Sigmoid colon (tissue), 6 donors: ENCODE measurements at regions not wholly inside any gene's neighbourhood (a gene's known extent, or its start where the extent isn't known, plus 50 kb on each side); places are given as distances from the start of the nearest gene placed in this dataset.
"Not testable (repeated sequence)": the region's sequence is repeated elsewhere in the genome, so short reads cannot be mapped to it uniquely, and the experiment has no call there.

ENCODE experiments used
- DNase-seq: peaks from one replicate; pipeline ENCODE4 v3.0.0-alpha.2; 2019
- H3K27ac ChIP-seq, 4 donors: fragments of 200-600 bp; sonication (generic); one replicate each; pipeline ENCODE4 v1.5.1; 2016 to 2019; ENCODE audit warnings: mild to moderate bottlenecking in 1 of 4
- H3K27me3 ChIP-seq, 3 donors: fragments of 200-600 bp; sonication (generic); one replicate each; pipeline ENCODE4 v1.5.1; 2019; ENCODE audit warnings: mild to moderate bottlenecking in 1 of 3
- H3K36me3 ChIP-seq, 4 donors: fragments of 200-600 bp; sonication (generic); one replicate each; pipeline ENCODE4 v1.5.1; 2016 to 2019
- H3K4me1 ChIP-seq, 4 donors: fragments of 200-600 bp; sonication (generic); one replicate each; pipeline ENCODE4 v1.5.1; 2017 to 2019
- H3K4me3 ChIP-seq, 4 donors: fragments of 200-600 bp; sonication (generic); one replicate each; pipeline ENCODE4 v1.5.1; 2017 to 2019; ENCODE audit warnings: mild to moderate bottlenecking in 2 of 4, moderate library complexity in 1 of 4
- H3K9me3 ChIP-seq, 4 donors: fragments of 200-600 bp in 3 of 4; sonication (generic) in 3 of 4; one replicate each; pipeline versions ENCODE4 v1.5.1 to v1.6.1; 2013 to 2019
- CTCF ChIP-seq, 4 experiments: fragments of 450-650 bp in 3 of 4; fragments of 200-600 bp in 1 of 4; IDR thresholded peaks; one replicate each; pipeline ENCODE4 v1.5.1; 2016 to 2019; ENCODE audit warnings: antibody characterized with exemption in 4 of 4, mild to moderate bottlenecking in 3 of 4, moderate library complexity in 2 of 4
- EP300 ChIP-seq, 4 donors: sonication (generic); formaldehyde crosslinking; IDR thresholded peaks; one replicate each; pipeline ENCODE4 v1.6.1; 2017; ENCODE audit warnings: antibody characterized with exemption in 4 of 4
- POLR2A ChIP-seq, 2 donors: fragments of 450-650 bp; IDR thresholded peaks; one replicate each; pipeline ENCODE4 v1.6.1; 2016; ENCODE audit warnings: antibody characterized with exemption in 2 of 2, mild to moderate bottlenecking in 2 of 2, moderate library complexity in 2 of 2
- POLR2AphosphoS5 ChIP-seq, 4 donors: sonication (generic); formaldehyde crosslinking; IDR thresholded peaks; one replicate each; pipeline ENCODE4 v1.6.1; 2017; ENCODE audit warnings: antibody characterized with exemption in 4 of 4
- WGBS, 2 donors: extraction: QIAGEN DNeasy Blood & Tissue Kit; methylation state at CpG; one replicate each; pipeline ENCODE4 v1.1.7; 2013; 5-methylcytosine and 5-hydroxymethylcytosine counted together
- intact Hi-C: fragments of 100-400 bp; cut with DNase I; formaldehyde crosslinking; loops from one replicate; pipeline ENCODE4 v1.15.1; 2023
- donor health status: healthy with polysubstance abuse.
- donor health status: healthy.

DNA sequence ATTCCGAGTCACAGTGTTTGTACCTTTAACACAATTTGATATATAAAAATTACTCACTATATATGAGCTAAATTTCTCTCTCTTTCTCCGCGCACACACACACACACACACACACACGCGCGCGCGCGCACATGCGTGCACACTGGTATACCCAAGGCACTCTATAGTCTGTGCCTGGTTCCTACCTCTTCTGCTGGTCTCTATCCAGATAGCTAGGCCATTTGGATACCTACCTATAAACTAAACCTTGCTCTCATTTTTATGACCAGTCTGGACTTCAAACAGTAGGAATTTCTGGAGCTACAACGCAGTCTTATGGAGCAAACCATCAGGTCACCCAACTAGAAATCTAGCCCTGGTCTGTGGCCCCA is 97.1 kb upstream of the MAGI3 start:
- intact Hi-C loops, result no loop called here
- Histone ChIP-seq H3K27me3 (no peaks in the 10 kb centered on the region), H3K4me1 (no peaks in the 10 kb centered on the region), H3K4me3 (no peak overlapping the region), H3K27ac (no peak overlapping the region), H3K9me3 (no peaks in the 10 kb centered on the region), H3K36me3 (no peaks in the 10 kb centered on the region)
- WGBS, 2 donors, result 82 to 97% methylated on average over 11 of the region's 11 CpGs
- no peak for TF ChIP-seq EP300 (IDR thresholded peaks at IDR 0.05)
- no peak for TF ChIP-seq CTCF (IDR thresholded peaks at IDR 0.05)
- TF ChIP-seq POLR2A (IDR thresholded peaks at IDR 0.05), result no peak
- no peak for TF ChIP-seq POLR2AphosphoS5 (IDR thresholded peaks at IDR 0.05)
- no peak for DNase-seq

DNA sequence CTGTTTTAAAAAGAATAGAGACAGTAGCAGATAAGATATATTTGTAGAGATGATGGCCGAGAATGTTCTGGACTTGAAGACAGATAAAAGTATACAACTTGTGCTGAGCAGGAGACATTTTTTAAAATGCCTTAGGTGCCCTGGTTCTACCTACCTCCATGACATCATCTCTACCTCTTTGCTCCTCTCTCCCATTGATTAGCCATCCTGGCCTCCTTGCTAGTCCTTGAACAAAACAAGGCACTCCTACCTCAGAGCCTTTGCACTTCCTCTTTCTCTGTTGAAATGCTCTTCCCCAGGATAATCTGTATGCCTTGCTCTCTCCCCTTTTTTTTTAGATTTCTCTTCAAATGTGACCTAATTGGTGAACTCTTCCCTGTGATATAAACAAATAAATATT is 92.6 kb upstream of the MAGI3 start:
- intact Hi-C loops, result no loop called here
- 89 to 95% methylated on average over 1 of the region's 1 CpG for whole genome bisulfite sequencing, 2 donors
- Histone ChIP-seq H3K4me1 (no peaks in the 10 kb centered on the region), H3K27me3 (no peaks in the 10 kb centered on the region), H3K4me3 (no peak overlapping the region), H3K9me3 (no peaks in the 10 kb centered on the region), H3K27ac (no peak overlapping the region), H3K36me3 (no peaks in the 10 kb centered on the region)
- no peak for DNase-seq
- TF ChIP-seq POLR2A (IDR thresholded peaks at IDR 0.05), result no peak
- TF ChIP-seq CTCF (IDR thresholded peaks at IDR 0.05), result no peak
- TF ChIP-seq EP300 (IDR thresholded peaks at IDR 0.05), result no peak
- TF ChIP-seq POLR2AphosphoS5 (IDR thresholded peaks at IDR 0.05), result no peak

DNA sequence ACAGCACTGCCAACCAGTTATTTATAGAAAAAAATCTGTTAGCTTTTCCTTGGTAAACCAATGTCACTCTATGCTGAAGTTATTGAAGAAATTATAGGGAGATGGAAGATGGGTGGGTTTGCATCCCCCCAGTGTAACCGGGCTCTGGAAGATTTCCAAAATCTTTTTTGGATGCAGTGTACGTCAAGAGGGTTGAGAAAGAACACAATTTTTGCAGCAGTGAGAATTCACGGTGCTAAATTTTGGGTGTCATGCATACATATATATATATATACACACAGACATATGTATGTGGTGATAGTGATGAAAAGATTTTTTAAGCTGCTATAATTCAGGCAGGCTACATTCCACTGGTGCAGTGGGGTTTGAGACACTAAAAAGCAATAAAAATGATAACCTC is 91.4 kb upstream of the MAGI3 start:
- DNase-seq, result no peak
- no peak overlapping the region for H3K27ac ChIP-seq
- TF ChIP-seq POLR2A (IDR thresholded peaks at IDR 0.05) (no peak), POLR2AphosphoS5 (IDR thresholded peaks at IDR 0.05) (no peak), EP300 (IDR thresholded peaks at IDR 0.05) (no peak), CTCF (IDR thresholded peaks at IDR 0.05) (no peak)
- no peaks in the 10 kb centered on the region for H3K9me3 ChIP-seq
- H3K4me3 ChIP-seq, result no peak overlapping the region
- H3K27me3 ChIP-seq, result no peaks in the 10 kb centered on the region
- H3K4me1 ChIP-seq, result no peaks in the 10 kb centered on the region
- intact Hi-C loops, result no loop called here
- no peaks in the 10 kb centered on the region for H3K36me3 ChIP-seq
- 83 to 88% methylated on average over 3 of the region's 3 CpGs for WGBS, 2 donors

- intact Hi-C loops, result no loop called here
- TF ChIP-seq POLR2A (IDR thresholded peaks at IDR 0.05) (no peak), EP300 (IDR thresholded peaks at IDR 0.05) (no peak), CTCF (IDR thresholded peaks at IDR 0.05) (no peak), POLR2AphosphoS5 (IDR thresholded peaks at IDR 0.05) (no peak)
- Histone ChIP-seq H3K4me1 (no peaks in the 10 kb centered on the region), H3K27ac (no peak overlapping the region), H3K27me3 (no peaks in the 10 kb centered on the region), H3K4me3 (no peak overlapping the region), H3K9me3 (no peaks in the 10 kb centered on the region), H3K36me3 (no peaks in the 10 kb centered on the region)
- WGBS, 2 donors, result 66 to 69% methylated on average over 2 of the region's 2 CpGs
- no peak for DNase-seq
Measured at GRCh38 chr1:113302636-113303035, 87.7 kb upstream of the MAGI3 start.

DNA sequence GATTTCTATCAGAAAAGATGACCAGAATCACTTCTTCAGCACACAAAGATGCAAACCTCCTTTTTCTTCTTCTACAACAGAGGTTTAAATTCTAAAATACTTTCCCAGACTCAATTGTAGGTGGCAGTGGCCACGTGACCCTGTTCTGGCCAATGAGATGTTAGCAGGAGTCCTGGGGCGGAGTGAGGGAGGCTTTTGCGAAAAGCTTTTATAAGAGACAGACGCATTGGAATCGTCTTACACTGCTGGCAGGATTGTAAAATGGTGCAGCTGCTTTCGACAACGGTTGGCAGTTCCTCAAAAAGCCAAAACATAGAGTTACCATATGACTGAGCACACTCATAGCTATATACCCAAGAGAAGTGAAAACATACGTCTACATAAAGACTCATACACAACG is 87.0 kb upstream of the MAGI3 start:
- Histone ChIP-seq H3K9me3 (no peaks in the 10 kb centered on the region), H3K4me1 (no peaks in the 10 kb centered on the region), H3K36me3 (no peaks in the 10 kb centered on the region), H3K27me3 (no peaks in the 10 kb centered on the region), H3K27ac (no peak overlapping the region), H3K4me3 (no peak overlapping the region)
- intact Hi-C loops, result no loop called here
- 86 to 89% methylated on average over 9 of the region's 9 CpGs for WGBS, 2 donors
- DNase-seq, result no peak
- no peak for TF ChIP-seq EP300 (IDR thresholded peaks at IDR 0.05)
- no peak for TF ChIP-seq POLR2AphosphoS5 (IDR thresholded peaks at IDR 0.05)
- no peak for TF ChIP-seq CTCF (IDR thresholded peaks at IDR 0.05)
- no peak for TF ChIP-seq POLR2A (IDR thresholded peaks at IDR 0.05)

GRCh38 chr1:113305029-113305428 is 85.3 kb upstream of the MAGI3 start:
- intact Hi-C loops, H3K4me3 ChIP-seq, H3K9me3 ChIP-seq, H3K27me3 ChIP-seq, H3K4me1 ChIP-seq, H3K36me3 ChIP-seq, DNase-seq, H3K27ac ChIP-seq: not testable (repeated sequence)
- WGBS, 2 donors, result 96% methylated on average over 4 of the region's 4 CpGs
